Ovary (tissue), 7 donors: ENCODE measurements at regions not wholly inside any gene's neighbourhood (a gene's known extent, or its start where the extent isn't known, plus 50 kb on each side); places are given as distances from the start of the nearest gene placed in this dataset.
A peak's percentile ranks its signal among the peaks of the same experiment; 100 is the strongest.
"Not testable (repeated sequence)": the region's sequence is repeated elsewhere in the genome, so short reads cannot be mapped to it uniquely, and the experiment has no call there.

Experiments used
- DNase-seq, 5 donors: peaks; one replicate each; pipeline ENCODE4 v3.0.0-alpha.2; 2019 to 2020
- H3K27ac ChIP-seq, 2 donors: fragments of 200-600 bp; one replicate each; pipeline versions ENCODE4 v1.5.1 to v1.8.0; 2019 to 2022
- H3K27me3 ChIP-seq: fragments of 200-600 bp; one replicate; pipeline ENCODE4 v1.8.0; 2022
- H3K36me3 ChIP-seq: fragments of 200-600 bp; sonication (generic); one replicate; pipeline ENCODE4 v1.5.1; 2019
- H3K4me1 ChIP-seq: one replicate; pipeline ENCODE4 v1.8.1; 2013; ENCODE audit warnings: mild to moderate bottlenecking, moderate library complexity; ENCODE audit not compliant: insufficient read depth
- H3K4me3 ChIP-seq: fragments of 200-600 bp; sonication (generic); one replicate; pipeline ENCODE4 v1.5.1; 2017
- H3K9me3 ChIP-seq, 2 donors: fragments of 200-600 bp in 1 of 2; sonication (generic) in 1 of 2; one replicate each; pipeline versions ENCODE4 v1.5.1 to v1.8.1; 2013 to 2019; ENCODE audit warnings: mild to moderate bottlenecking in 1 of 2, moderate library complexity in 1 of 2
- CTCF ChIP-seq, 3 donors: fragments of 450-650 bp in 2 of 3; fragments of 200-600 bp in 1 of 3; IDR thresholded peaks; one replicate each; pipeline versions ENCODE4 v1.5.1 to v1.8.0; 2016 to 2022; ENCODE audit warnings: antibody characterized with exemption in 3 of 3, mild to moderate bottlenecking in 1 of 3
- EP300 ChIP-seq: sonication (generic); formaldehyde crosslinking; IDR thresholded peaks from one replicate; pipeline ENCODE4 v1.6.1; 2017; ENCODE audit warnings: antibody characterized with exemption
- POLR2A ChIP-seq: fragments of 450-650 bp; IDR thresholded peaks from one replicate; pipeline ENCODE4 v1.6.1; 2017; ENCODE audit warnings: antibody characterized with exemption, mild to moderate bottlenecking, moderate library complexity
- WGBS, 3 donors: extraction: QIAGEN DNeasy Blood & Tissue Kit in 1 of 3; methylation state at CpG; one replicate each; pipeline versions ENCODE4 v1.1.5 to v1.1.7; 2013 to 2017; 5-methylcytosine and 5-hydroxymethylcytosine counted together
- intact Hi-C, 4 donors: fragments of 100-400 bp; cut with DNase I; formaldehyde crosslinking; loops; one replicate each; pipeline versions ENCODE4 v1.11.0 to v1.15.1; 2022 to 2023
- donor health status: DM: no; HTN: no; CAD: no; lungs with moderate emphysema.
- donor health status: DM: no; HTN: no; CAD: no.
- donor health status: Bipolar disorder and iron deficiency.
- donor health status: DM: no; HTN: no; CAD: no.
- donor health status: DM: yes; HTN: yes; CAD: no.

GRCh38 chr2:239731998-239732665 lies 293.0 kb downstream of the NDUFA10 start:
- H3K27ac ChIP-seq = no peak overlapping the region
- H3K9me3 ChIP-seq = no peaks in the 10 kb centered on the region
- no peaks in the 10 kb centered on the region for H3K27me3 ChIP-seq
- 86 to 88% (median 87%) methylated on average over 6 of the region's 6 CpGs for WGBS, 3 donors
- intact Hi-C loops = no loop called here
- TF ChIP-seq CTCF (IDR thresholded peaks at IDR 0.05) (no peak), POLR2A (no peak), EP300 (no peak)
- H3K4me3 ChIP-seq = no peak overlapping the region
- no peaks in the 10 kb centered on the region for H3K4me1 ChIP-seq
- DNase-seq = peak in 1 of 5 donors; percentile 19
- no peaks in the 10 kb centered on the region for H3K36me3 ChIP-seq

GRCh38 chr2:239731422-239731821 lies 293.7 kb downstream of the NDUFA10 start:
- no peak for TF ChIP-seq POLR2A
- no peak for TF ChIP-seq CTCF (IDR thresholded peaks at IDR 0.05)
- no peak for TF ChIP-seq EP300
- H3K9me3 ChIP-seq = no peaks in the 10 kb centered on the region
- WGBS, 3 donors = 73 to 81% (median 74%) methylated on average over 10 of the region's 10 CpGs
- DNase-seq = no peak
- no peaks in the 10 kb centered on the region for H3K36me3 ChIP-seq
- no peak overlapping the region for H3K27ac ChIP-seq
- H3K4me1 ChIP-seq = no peaks in the 10 kb centered on the region
- H3K4me3 ChIP-seq = no peak overlapping the region
- H3K27me3 ChIP-seq = no peaks in the 10 kb centered on the region
- intact Hi-C loops = no loop called here

- Histone ChIP-seq H3K9me3 (no peaks in the 10 kb centered on the region), H3K4me3 (no peak overlapping the region), H3K4me1 (no peaks in the 10 kb centered on the region), H3K27me3 (no peaks in the 10 kb centered on the region), H3K36me3 (no peaks in the 10 kb centered on the region), H3K27ac (no peak overlapping the region)
- no peak for TF ChIP-seq EP300
- TF ChIP-seq CTCF (IDR thresholded peaks at IDR 0.05) = no peak
- DNase-seq = no peak
- intact Hi-C loops = no loop called here
- WGBS, 3 donors = 42 to 50% (median 47%) methylated on average over 8 of the region's 8 CpGs
Measured at GRCh38 chr2:239730897-239731296, 294.2 kb downstream of the NDUFA10 start.

GRCh38 chr2:239730567-239730882 lies 294.6 kb downstream of the NDUFA10 start:
- DNase-seq, H3K27me3 ChIP-seq, intact Hi-C loops, H3K4me1 ChIP-seq, H3K4me3 ChIP-seq, H3K36me3 ChIP-seq, H3K27ac ChIP-seq, H3K9me3 ChIP-seq: not testable (repeated sequence)
- WGBS, 3 donors = 35 to 45% (median 39%) methylated on average over 8 of the region's 8 CpGs

GRCh38 chr2:239729681-239730566 lies 295.2 kb downstream of the NDUFA10 start:
- WGBS, 3 donors = 73 to 74% (median 74%) methylated on average over 21 to 22 of the region's 22 CpGs
- Histone ChIP-seq H3K36me3 (no peaks in the 10 kb centered on the region), H3K4me3 (no peak overlapping the region), H3K9me3 (no peaks in the 10 kb centered on the region), H3K27me3 (no peaks in the 10 kb centered on the region), H3K27ac (no peak overlapping the region), H3K4me1 (no peaks in the 10 kb centered on the region)
- intact Hi-C loops = no loop called here
- TF ChIP-seq CTCF (IDR thresholded peaks at IDR 0.05) = no peak
- no peak for DNase-seq
